Fibroblast of upper back skin (primary cell): ENCODE measurements at regions not wholly inside any gene's neighbourhood (a gene's known extent, or its start where the extent isn't known, plus 50 kb on each side); places are given as distances from the start of the nearest gene placed in this dataset.

Experiments used
- DNase-seq: peaks from one replicate; pipeline ENCODE4 v3.0.0-alpha.2; 2013

GRCh38 chr20:40442181-40442963, 246.7 kb downstream of the MAFB start:
- peak; percentile 10 for DNase-seq

GRCh38 chr20:40441771-40442170, 247.3 kb downstream of the MAFB start:
- no peak for DNase-seq

- peak; percentile 17 for DNase-seq
Measured at GRCh38 chr20:40438161-40438830, 250.7 kb downstream of the MAFB start.

GRCh38 chr20:40436011-40436410, 253.0 kb downstream of the MAFB start:
- no peak for DNase-seq

GRCh38 chr20:40435146-40435895, 253.7 kb downstream of the MAFB start:
- DNase-seq = no peak

- no peak for DNase-seq
Measured at GRCh38 chr20:40434122-40434521, 254.9 kb downstream of the MAFB start.

GRCh38 chr20:40433341-40433861, 255.6 kb downstream of the MAFB start:
- DNase-seq = no peak

- peak; percentile 60 for DNase-seq
Measured at GRCh38 chr20:40431611-40432010, 257.4 kb downstream of the MAFB start.

- DNase-seq = no peak
Measured at GRCh38 chr20:40431112-40431511, 257.9 kb downstream of the MAFB start.

GRCh38 chr20:40427026-40427425, 262.0 kb downstream of the MAFB start:
- no peak for DNase-seq

- DNase-seq = no peak
Measured at GRCh38 chr20:40424695-40425094, 264.3 kb downstream of the MAFB start.

- DNase-seq = no peak
Measured at GRCh38 chr20:40422656-40423055, 266.4 kb downstream of the MAFB start.

- no peak for DNase-seq
Measured at GRCh38 chr20:40416274-40416673, 272.8 kb downstream of the MAFB start.

GRCh38 chr20:40414843-40415615, 274.0 kb downstream of the MAFB start:
- no peak for DNase-seq

GRCh38 chr20:40410028-40410427, 279.0 kb downstream of the MAFB start:
- DNase-seq = no peak

- DNase-seq = no peak
Measured at GRCh38 chr20:40397467-40397866, 291.6 kb downstream of the MAFB start.

- no peak for DNase-seq
Measured at GRCh38 chr20:40393197-40394079, 295.6 kb downstream of the MAFB start.

GRCh38 chr20:40390654-40391053, 298.4 kb downstream of the MAFB start:
- DNase-seq = no peak

- DNase-seq = no peak
Measured at GRCh38 chr20:40370800-40371199, 318.2 kb downstream of the MAFB start.

GRCh38 chr20:40368876-40369275, 320.2 kb downstream of the MAFB start:
- no peak for DNase-seq

- DNase-seq = no peak
Measured at GRCh38 chr20:40361916-40362315, 327.1 kb downstream of the MAFB start.
